HG03066 (cell line): ENCODE measurements at regions not wholly inside any gene's neighbourhood (a gene's known extent, or its start where the extent isn't known, plus 50 kb on each side); places are given as distances from the start of the nearest gene placed in this dataset.
"Not testable (repeated sequence)": the region's sequence is repeated elsewhere in the genome, so short reads cannot be mapped to it uniquely, and the experiment has no call there.

ENCODE experiments used
- ATAC-seq: cut with Tn5 transposase; IDR thresholded peaks from one replicate; pipeline ENCODE4 v1.9.1; 2021; ENCODE audit warnings: low read depth; ENCODE audit not compliant: unreplicated experiment

DNA sequence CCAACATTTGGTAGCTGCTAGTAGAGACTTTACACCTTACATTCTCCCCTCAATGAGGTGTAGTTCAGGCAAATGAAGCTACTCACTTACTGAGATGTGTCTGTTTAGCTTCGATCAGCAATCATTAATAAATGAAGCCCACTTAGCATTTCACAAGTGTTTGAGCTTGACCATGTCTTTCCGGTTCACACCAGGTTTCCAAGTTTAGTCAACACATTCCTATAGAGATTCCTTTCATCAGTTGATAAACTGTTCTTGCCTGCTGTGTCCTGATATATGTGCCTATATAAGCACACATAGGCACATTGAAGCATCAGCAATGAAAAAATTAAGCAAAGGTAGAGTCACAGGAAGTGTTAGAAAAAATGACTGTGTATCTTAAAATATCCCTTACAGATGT is 150.0 kb downstream of the BTBD3 start:
- no peak for ATAC-seq

GRCh38 chr20:12068121-12068520 is 150.4 kb downstream of the BTBD3 start:
- ATAC-seq, result no peak

DNA sequence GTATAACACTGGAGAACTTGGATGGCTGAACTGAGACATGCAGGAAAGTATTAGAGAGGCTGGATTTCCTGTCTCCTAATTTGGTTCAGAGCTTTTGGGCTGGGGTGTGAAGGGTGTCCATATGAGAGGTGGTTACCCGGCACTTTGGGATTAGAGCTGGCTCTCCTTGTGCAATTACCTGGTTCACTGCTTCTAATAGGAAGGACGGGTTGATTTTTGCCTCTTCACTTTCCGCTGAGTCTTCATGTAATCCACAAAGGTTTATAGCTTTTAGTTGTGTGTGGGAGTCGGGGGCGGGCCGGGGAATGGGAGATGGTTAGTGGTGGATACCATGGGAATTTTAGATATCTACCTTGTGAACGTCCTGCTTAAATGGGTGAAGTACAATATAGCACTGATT is 151.5 kb downstream of the BTBD3 start:
- ATAC-seq, result no peak

DNA sequence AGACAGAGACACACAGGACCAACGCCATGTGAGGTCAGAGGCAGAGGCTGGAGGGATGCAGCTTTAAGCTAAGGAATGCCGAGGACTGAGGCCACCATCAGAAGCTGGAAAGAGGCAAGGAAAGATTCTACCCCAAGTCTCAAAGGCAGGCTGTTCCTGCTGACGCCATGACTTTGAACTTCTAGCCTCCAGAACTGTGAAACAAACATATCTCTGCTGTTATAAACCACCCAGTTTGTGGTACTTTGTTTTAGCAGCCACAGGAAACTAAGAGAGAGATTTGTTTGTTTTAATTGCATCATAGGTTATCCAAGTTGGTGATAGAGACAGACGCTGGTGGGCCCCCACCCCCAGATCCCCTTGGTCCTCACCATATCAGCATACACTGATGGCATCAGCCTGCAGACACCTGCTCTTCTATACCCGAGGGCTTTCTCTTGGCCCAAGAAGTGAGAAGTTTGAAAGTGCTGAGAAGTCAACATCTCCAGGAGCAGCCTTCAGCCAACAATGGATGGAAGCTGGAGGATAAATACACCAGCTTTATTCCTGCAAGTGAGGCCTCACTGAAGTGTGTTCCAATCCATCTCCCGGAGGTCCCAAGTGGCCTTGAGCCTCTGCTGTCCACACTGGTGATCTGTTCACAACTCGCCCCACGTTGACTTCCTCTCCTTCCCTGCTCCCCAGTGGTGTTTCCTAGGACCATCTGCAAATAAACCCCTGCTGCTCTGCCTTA is 154.7 kb downstream of the BTBD3 start:
- ATAC-seq, result no peak

DNA sequence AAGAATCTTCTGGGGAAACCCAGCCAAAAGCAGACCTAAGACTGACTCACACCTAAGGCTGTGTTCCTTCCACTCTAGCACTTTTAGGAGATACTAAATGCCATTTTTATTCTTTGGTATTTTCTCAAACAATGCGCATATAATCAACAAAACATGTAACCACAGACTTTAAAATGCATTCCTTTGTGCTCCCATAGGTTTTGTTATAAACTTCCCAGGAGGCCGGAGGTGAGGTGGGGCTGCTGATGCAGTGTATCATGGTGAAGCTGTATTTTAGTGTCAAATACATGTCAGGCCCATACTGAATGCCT is 155.2 kb downstream of the BTBD3 start:
- ATAC-seq, result no peak

GRCh38 chr20:12074111-12074655 is 156.5 kb downstream of the BTBD3 start:
- no peak for ATAC-seq

- ATAC-seq, result no peak
Observed at GRCh38 chr20:12076200-12076599, 158.5 kb downstream of the BTBD3 start.

- ATAC-seq, result no peak
Observed at GRCh38 chr20:12077875-12078274, 160.2 kb downstream of the BTBD3 start.

- ATAC-seq, result no peak
Observed at GRCh38 chr20:12079490-12079889, 161.8 kb downstream of the BTBD3 start.

DNA sequence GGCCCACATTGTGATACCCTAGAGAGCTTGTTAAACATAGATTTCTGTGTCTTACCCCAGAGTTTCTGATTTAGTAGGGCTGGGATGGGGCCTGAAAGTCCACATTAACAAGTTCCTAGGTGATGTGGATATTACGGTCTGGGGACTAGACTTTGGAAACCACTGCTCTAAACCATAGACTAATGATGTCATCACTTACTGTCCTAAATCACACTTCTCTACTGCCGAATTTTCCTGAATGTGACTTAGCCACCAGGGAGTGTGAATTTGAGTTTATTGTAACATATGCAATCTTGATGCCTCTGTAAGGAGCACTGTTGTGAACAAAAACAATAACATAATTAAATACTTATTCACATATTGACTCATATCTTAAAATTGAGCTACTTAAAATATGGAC is 165.6 kb downstream of the BTBD3 start:
- ATAC-seq, result no peak

DNA sequence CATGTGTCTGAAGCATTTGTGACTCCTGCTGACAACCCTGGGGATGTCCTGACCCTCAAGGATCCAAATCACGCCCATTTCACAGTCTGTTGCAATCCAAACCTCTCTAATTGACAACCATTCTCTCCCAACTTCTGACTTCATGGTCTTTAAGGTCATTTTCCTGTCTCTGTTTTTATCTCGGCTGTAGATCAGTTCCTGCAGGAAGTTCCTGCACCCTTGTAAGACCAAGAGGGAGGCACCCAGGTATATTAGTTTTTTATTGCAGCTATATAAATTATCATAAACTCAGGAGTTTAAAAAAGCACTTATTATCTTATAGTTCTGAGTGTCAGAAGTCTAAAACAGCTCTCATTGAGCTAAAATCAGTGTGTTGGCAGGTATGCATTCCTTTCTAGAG is 166.8 kb downstream of the BTBD3 start:
- ATAC-seq, result no peak

- ATAC-seq, result no peak
Observed at GRCh38 chr20:12086359-12086758, 168.7 kb downstream of the BTBD3 start.

GRCh38 chr20:12090920-12091319 is 173.2 kb downstream of the BTBD3 start:
- ATAC-seq, result no peak

DNA sequence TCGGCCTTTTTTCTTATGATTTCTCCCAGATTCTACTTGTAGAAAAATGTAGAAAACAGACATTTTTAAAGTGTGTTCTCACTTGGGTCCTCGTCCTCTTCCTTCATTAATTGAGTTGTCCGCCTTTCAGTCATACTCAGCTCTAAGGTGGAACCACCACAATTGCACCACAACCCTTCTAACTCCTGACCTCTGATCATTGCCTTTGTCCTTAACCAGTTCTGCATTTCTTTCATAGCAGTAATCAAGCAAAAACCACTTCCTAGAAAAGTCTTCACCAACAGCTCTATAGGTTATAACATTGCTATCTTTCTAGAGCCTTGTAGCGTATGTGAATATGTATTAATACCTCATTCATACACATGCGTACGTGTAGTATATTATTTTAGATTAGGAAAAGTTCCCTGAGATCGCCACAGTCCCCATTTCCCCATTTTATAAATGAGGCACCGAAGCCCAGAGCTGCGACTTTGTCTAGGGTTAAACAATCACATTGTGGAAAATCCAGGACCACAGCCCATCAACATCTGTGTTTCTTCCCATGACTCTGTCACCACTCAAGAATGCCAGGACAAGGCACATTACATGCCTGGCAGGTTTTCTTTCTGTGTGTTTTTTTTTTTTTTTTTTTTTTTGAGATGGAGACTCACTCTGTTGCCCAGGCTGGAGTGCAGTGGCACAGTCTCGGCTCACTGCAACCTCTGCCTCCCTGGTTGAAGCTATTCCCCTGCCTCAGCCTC is 175.5 kb downstream of the BTBD3 start:
- no peak for ATAC-seq

DNA sequence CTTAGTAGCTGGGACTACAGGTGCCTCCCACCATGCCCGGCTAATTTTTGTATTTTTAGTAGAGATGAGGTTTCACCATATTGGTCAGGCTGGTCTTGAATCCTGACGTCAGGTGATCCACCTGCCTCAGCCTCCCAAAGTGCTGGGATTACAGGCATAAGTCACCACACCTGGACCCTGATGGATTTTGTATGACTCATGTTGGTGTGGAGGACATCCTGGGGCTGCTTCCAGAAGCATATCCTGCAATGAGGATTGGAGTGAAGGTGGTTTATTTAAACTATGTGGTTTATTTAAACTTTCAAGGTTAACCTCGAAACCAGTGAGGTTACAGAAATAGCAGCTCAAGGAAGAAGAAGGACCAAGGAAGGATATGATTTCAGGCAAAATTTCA is 176.1 kb downstream of the BTBD3 start:
- not testable (repeated sequence) for ATAC-seq

GRCh38 chr20:12095180-12095920 is 177.7 kb downstream of the BTBD3 start:
- ATAC-seq, result no peak

GRCh38 chr20:12098421-12098820 is 180.7 kb downstream of the BTBD3 start:
- no peak for ATAC-seq

DNA sequence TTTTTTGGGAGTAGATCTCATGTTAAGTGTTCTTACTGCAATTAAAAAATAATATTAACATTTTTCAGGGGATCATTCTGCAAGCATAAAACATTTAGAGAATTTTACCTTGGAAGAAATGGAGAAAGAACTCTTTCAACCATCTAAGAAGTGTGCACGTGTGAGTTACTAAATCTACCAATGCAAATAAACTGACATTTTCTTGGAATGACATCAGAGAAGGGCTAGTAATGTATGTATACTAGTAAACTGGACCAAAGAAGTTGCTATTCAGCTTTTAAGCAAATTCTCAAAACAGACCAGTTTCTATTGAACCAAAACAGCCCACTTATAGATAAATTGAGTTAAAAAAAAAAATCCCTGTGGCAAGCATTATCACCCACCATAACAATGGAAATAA is 191.2 kb downstream of the BTBD3 start:
- no peak for ATAC-seq

DNA sequence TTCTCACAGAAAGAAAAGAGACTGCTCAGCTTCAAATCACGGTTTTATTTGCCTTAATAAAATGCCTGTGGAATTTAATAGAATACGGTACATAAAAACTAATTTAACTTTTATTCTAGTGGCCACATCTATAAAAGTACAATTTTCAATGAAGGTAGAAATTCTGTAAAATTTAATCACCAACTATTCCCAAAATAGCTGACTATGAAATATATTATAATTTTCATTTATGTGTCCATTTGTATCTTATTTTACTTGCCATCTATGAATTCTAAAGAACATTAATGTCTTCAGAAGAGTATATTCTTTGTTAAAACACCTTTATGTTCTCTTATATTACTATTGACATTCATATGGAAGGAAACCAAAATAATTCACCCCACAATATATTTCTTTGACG is 192.6 kb downstream of the BTBD3 start:
- no peak for ATAC-seq

- no peak for ATAC-seq
Observed at GRCh38 chr20:12110711-12111110, 193.0 kb downstream of the BTBD3 start.

- no peak for ATAC-seq
Observed at GRCh38 chr20:12111431-12112088, 193.9 kb downstream of the BTBD3 start.
